Panc1 (cell line): ENCODE measurements at regions not wholly inside any gene's neighbourhood (a gene's known extent, or its start where the extent isn't known, plus 50 kb on each side); places are given as distances from the start of the nearest gene placed in this dataset.

ENCODE experiments used
- ATAC-seq: fragments of 200-7000 bp; cut with Tn5 transposase; 2 replicates; pipeline ENCODE4 v1.9.1; 2020; ENCODE audit warnings: mild to moderate bottlenecking, moderate library complexity
- BruUV-seq: library from RNA; stranded (reverse); fragments of 400-500 nt; replicated peaks from 2 replicates; lab custom pipeline; 2021; lab: Mats Ljungman, UMichigan
- CTCF ChIA-PET: fragments of 300-600 bp; sonication (Branson Sonifier 250); formaldehyde crosslinking; loops from one replicate; lab custom pipeline; 2022; ENCODE audit warnings: antibody characterized with exemption; lab: Charles Lee
- POLR2A ChIA-PET: fragments of 300-600 bp; sonication (Branson Sonifier 250); formaldehyde crosslinking; loops from one replicate; lab custom pipeline; 2022; ENCODE audit warnings: antibody characterized with exemption; lab: Charles Lee
- DNase-seq: peaks from one replicate; pipeline ENCODE4 v3.0.0-alpha.2; 2010; ENCODE audit warnings: low read depth, low spot score
- H3K27ac ChIP-seq: 2 replicates; pipeline ENCODE4 v1.5.1; 2011; ENCODE audit warnings: mild to moderate bottlenecking, low read length, inconsistent platforms
- H3K27me3 ChIP-seq: fragments of 200-500 bp; sonication (Bioruptor generic); 2 replicates; pipeline ENCODE4 v1.6.0; 2014; ENCODE audit warnings: low read length, inconsistent platforms; ENCODE audit not compliant: control insufficient read depth, insufficient read depth
- H3K36me3 ChIP-seq: fragments of 200-500 bp; sonication (Bioruptor generic); 2 replicates; pipeline ENCODE4 v1.5.1; 2014; ENCODE audit warnings: inconsistent platforms, mild to moderate bottlenecking, low read length, moderate library complexity; ENCODE audit not compliant: control insufficient read depth, insufficient read depth
- H3K4me1 ChIP-seq: 2 replicates; pipeline ENCODE4 v1.5.1; 2011; ENCODE audit warnings: inconsistent platforms, mild to moderate bottlenecking, low read length, moderate library complexity; ENCODE audit not compliant: control insufficient read depth, insufficient read depth
- H3K4me3 ChIP-seq, 2 experiments: 2 replicates each; pipeline ENCODE4 v1.5.1; 2011 to 2012; ENCODE audit warnings: low read depth in 2 of 2, low read length in 2 of 2, mild to moderate bottlenecking in 2 of 2, inconsistent platforms in 1 of 2, moderate library complexity in 1 of 2
- H3K9me3 ChIP-seq: fragments of 200-500 bp; sonication (Bioruptor generic); 2 replicates; pipeline ENCODE4 v1.5.1; 2014; ENCODE audit warnings: low read depth, mild to moderate bottlenecking, inconsistent platforms, low read length, moderate library complexity; ENCODE audit not compliant: control insufficient read depth, insufficient read depth
- POLR2AphosphoS5 ChIP-seq: IDR thresholded peaks from 2 replicates; pipeline ENCODE4 v1.6.1; 2012; ENCODE audit warnings: mild to moderate bottlenecking, low read depth, low read length, moderate library complexity
- SIN3A ChIP-seq: IDR thresholded peaks from 2 replicates; pipeline ENCODE4 v1.6.1; 2012; ENCODE audit warnings: low read depth, mild to moderate bottlenecking, low read length, moderate library complexity, borderline replicate concordance; ENCODE audit not compliant: insufficient read depth
- TCF7L2 ChIP-seq: IDR thresholded peaks from 2 replicates; pipeline ENCODE4 v1.6.1; 2011; ENCODE audit warnings: mild to moderate bottlenecking, low read depth, low read length, inconsistent platforms
- in situ Hi-C: cut with HindIII; loops from 2 replicates; pipeline ENCODE4 v1.10.0; 2016; ENCODE audit warnings: low sequenced_read_pairs, low pct_unique_long_range_greater_than_20kb
- intact Hi-C: fragments of 100-400 bp; cut with micrococcal nuclease; formaldehyde crosslinking; loops from one replicate; pipeline ENCODE4 v1.10.0; 2022; ENCODE audit not compliant: unreplicated experiment
- TF ChIP-seq, protein P1 (sequence below), 2 experiments: IDR thresholded peaks; 2 replicates each; pipeline ENCODE4 v1.6.1; 2011 to 2012; ENCODE audit warnings: low read depth in 2 of 2, control low read depth in 1 of 2, low read length in 1 of 2, mild to moderate bottlenecking in 1 of 2, moderate library complexity in 1 of 2; ENCODE audit not compliant: insufficient read depth in 1 of 2
- TF ChIP-seq, protein P2 (sequence below): fragments of 450-650 bp; IDR thresholded peaks from 2 replicates; pipeline ENCODE4 v1.5.1; 2017; ENCODE audit warnings: mild to moderate bottlenecking

DNA sequence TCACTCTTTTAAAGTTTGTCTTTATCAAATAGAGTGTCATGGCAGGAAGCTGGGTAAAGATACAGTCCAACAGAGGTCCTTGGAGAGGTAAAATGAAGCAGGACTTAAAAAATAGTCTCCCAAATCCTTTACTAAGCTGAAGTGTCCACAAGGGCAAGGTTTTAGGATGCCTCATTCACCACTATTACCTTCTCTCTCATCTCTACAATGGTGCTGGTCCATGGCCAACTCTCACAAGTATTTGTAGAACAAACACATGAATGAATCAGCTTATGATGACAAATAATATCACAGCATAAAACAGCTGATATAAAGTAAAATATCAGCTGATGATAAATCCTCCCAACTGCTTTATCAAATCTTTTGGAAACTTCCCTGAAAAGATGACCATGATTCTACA, 162.3 kb upstream of the ZNF462 start:
- Histone ChIP-seq H3K27ac (no peak overlapping the region), H3K27me3 (no peaks in the 10 kb centered on the region), H3K36me3 (no peaks in the 10 kb centered on the region), H3K9me3 (no peaks in the 10 kb centered on the region), H3K4me3 (no peak overlapping the region), H3K4me1 (no peaks in the 10 kb centered on the region)
- CTCF ChIA-PET: no interaction called here
- intact Hi-C loops (no loop called here), in situ Hi-C loops (no loop called here)
- ATAC-seq: no peak
- POLR2A ChIA-PET: no interaction called here
- TF ChIP-seq POLR2AphosphoS5 (no peak), SIN3A (no peak), TCF7L2 (no peak)
- TF ChIP-seq, protein P1, sequence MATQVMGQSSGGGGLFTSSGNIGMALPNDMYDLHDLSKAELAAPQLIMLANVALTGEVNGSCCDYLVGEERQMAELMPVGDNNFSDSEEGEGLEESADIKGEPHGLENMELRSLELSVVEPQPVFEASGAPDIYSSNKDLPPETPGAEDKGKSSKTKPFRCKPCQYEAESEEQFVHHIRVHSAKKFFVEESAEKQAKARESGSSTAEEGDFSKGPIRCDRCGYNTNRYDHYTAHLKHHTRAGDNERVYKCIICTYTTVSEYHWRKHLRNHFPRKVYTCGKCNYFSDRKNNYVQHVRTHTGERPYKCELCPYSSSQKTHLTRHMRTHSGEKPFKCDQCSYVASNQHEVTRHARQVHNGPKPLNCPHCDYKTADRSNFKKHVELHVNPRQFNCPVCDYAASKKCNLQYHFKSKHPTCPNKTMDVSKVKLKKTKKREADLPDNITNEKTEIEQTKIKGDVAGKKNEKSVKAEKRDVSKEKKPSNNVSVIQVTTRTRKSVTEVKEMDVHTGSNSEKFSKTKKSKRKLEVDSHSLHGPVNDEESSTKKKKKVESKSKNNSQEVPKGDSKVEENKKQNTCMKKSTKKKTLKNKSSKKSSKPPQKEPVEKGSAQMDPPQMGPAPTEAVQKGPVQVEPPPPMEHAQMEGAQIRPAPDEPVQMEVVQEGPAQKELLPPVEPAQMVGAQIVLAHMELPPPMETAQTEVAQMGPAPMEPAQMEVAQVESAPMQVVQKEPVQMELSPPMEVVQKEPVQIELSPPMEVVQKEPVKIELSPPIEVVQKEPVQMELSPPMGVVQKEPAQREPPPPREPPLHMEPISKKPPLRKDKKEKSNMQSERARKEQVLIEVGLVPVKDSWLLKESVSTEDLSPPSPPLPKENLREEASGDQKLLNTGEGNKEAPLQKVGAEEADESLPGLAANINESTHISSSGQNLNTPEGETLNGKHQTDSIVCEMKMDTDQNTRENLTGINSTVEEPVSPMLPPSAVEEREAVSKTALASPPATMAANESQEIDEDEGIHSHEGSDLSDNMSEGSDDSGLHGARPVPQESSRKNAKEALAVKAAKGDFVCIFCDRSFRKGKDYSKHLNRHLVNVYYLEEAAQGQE (IDR thresholded peaks at IDR 0.05; ENCODE audit: insufficient read depth in 1 of 2, low read depth in 2 of 2, low read length in 1 of 2): no peak
- TF ChIP-seq, protein P2, sequence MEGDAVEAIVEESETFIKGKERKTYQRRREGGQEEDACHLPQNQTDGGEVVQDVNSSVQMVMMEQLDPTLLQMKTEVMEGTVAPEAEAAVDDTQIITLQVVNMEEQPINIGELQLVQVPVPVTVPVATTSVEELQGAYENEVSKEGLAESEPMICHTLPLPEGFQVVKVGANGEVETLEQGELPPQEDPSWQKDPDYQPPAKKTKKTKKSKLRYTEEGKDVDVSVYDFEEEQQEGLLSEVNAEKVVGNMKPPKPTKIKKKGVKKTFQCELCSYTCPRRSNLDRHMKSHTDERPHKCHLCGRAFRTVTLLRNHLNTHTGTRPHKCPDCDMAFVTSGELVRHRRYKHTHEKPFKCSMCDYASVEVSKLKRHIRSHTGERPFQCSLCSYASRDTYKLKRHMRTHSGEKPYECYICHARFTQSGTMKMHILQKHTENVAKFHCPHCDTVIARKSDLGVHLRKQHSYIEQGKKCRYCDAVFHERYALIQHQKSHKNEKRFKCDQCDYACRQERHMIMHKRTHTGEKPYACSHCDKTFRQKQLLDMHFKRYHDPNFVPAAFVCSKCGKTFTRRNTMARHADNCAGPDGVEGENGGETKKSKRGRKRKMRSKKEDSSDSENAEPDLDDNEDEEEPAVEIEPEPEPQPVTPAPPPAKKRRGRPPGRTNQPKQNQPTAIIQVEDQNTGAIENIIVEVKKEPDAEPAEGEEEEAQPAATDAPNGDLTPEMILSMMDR: no peak
- BruUV-seq: no TSS peak
- no peak for DNase-seq

DNA sequence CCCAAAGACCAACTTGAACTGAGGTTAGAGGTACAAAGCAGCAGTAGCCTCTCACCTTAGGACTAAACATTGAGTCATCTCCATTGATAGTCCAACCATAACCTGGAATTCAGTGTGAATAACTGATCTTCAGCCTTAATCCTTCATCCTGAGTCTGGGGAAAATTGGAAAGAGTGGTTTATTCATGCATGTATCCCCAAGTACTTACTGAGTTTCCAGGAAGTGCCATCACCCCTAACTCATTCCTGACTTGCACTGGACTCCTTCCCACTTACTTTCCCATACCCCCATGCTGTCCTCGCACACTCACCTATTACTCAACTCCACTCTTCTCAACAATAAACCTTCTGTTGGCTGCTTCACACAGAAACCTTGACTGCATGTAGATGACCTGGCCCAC, 161.4 kb upstream of the ZNF462 start:
- intact Hi-C loops: no loop called here
- Histone ChIP-seq H3K36me3 (no peaks in the 10 kb centered on the region), H3K27ac (no peak overlapping the region), H3K4me3 (no peak overlapping the region), H3K27me3 (no peaks in the 10 kb centered on the region), H3K4me1 (no peaks in the 10 kb centered on the region), H3K9me3 (no peaks in the 10 kb centered on the region)
- TF ChIP-seq, protein P1 (IDR thresholded peaks at IDR 0.05; ENCODE audit: insufficient read depth in 1 of 2, low read depth in 2 of 2, low read length in 1 of 2): no peak
- TF ChIP-seq, protein P2: no peak
- TF ChIP-seq SIN3A (no peak), POLR2AphosphoS5 (no peak), TCF7L2 (no peak)
- ChIA-PET POLR2A (no interaction called here), CTCF (no interaction called here)
- DNase-seq (no peak), ATAC-seq (no peak)
- in situ Hi-C loops: no loop called here
- BruUV-seq: no TSS peak
